ENCODE measurements at regions not wholly inside any gene's neighbourhood (a gene's known extent, or its start where the extent isn't known, plus 50 kb on each side); places are given as distances from the start of the nearest gene placed in this dataset.

- 57% methylated on average over 3 of the region's 3 CpGs for WGBS (ENCODE audit: insufficient coverage, low coverage, missing lambda C conversion rate)
- BruUV-seq (replicated peaks) = no TSS peak
- peaks cover 9 to 19% of the 10 kb centered on the region in 2 experiments for H3K4me1 ChIP-seq (replicated peaks in 1 of 2; ENCODE audit: control insufficient read depth in 2 of 2, insufficient read depth in 2 of 2, low read length in 2 of 2)
Observed at GRCh38 chr4:182971702-182972101, 54.5 kb upstream of the DCTD start.

More at GRCh38 chr4:182971702-182972101, 54.5 kb upstream of the DCTD start:
- peaks cover 3% of the 10 kb centered on the region; the same call in 1 of the 2 replicates for H3K9me3 ChIP-seq (replicated peaks; ENCODE audit: control insufficient read depth, insufficient read depth, low read depth, low read length)
- no peak overlapping the region for H3K27ac ChIP-seq (ENCODE audit: extremely low read depth, low read depth, low read length)
- H3K36me3 ChIP-seq (ENCODE audit: control insufficient read depth, insufficient read depth, low read length) = no peaks in the 10 kb centered on the region; the same call in 2 of the 3 replicates
- no peak for FAIRE-seq
- no peak overlapping the region for H3K9ac ChIP-seq (ENCODE audit: insufficient read depth in 1 of 2, low read depth in 2 of 2, low read length in 2 of 2)
- H3K4me2 ChIP-seq (ENCODE audit: insufficient read depth, low read length) = 0 out of 2 replicates have a peak overlapping the region, but pooled peaks have one; percentile 6
- CTCF ChIA-PET (ENCODE audit: low intra/inter-chr PET ratio) = no interaction called here
- H2AFZ ChIP-seq (ENCODE audit: low read depth, low read length) = peak overlapping the region; percentile 49; the same call in 1 of the 2 replicates
- no peak for TF ChIP-seq ZNF561 (CRISPR knock-in tag; conservative IDR thresholded peaks at IDR 0.05)
- peak; percentile 28; the same call in 1 of the 2 replicates for TF ChIP-seq PBX2 (CRISPR knock-in tag; IDR thresholded peaks at IDR 0.05; ENCODE audit: low read depth)
- TF ChIP-seq PBX2 (tag; conservative IDR thresholded peaks at IDR 0.05; ENCODE audit: low read depth) = peak; percentile 69
- TF ChIP-seq MEIS2 (IDR thresholded peaks at IDR 0.05; ENCODE audit: partially characterized antibody) = peak; percentile 94
- no peak for TF ChIP-seq TFE3 (CRISPR knock-in tag; IDR thresholded peaks at IDR 0.05)
- TF ChIP-seq ZNF197 (CRISPR knock-in tag; IDR thresholded peaks at IDR 0.05; ENCODE audit: low read depth) = no peak
- TF ChIP-seq MTA2 (IDR thresholded peaks at IDR 0.05; ENCODE audit: low read depth) = no peak
- TF ChIP-seq PKNOX1 (IDR thresholded peaks at IDR 0.05) = peak; percentile 91
- TF ChIP-seq TBL1XR1 (IDR thresholded peaks at IDR 0.05; ENCODE audit: low read length in 2 of 2) = no peak
- no peak for TF ChIP-seq GTF3C2 (IDR thresholded peaks at IDR 0.05; ENCODE audit: borderline replicate concordance, extremely low read depth, insufficient read length)
- peak; percentile 74 for TF ChIP-seq SMAD4 (CRISPR knock-in tag; conservative IDR thresholded peaks at IDR 0.05)
- no peak for TF ChIP-seq PML (IDR thresholded peaks at IDR 0.05; ENCODE audit: low read length)
- no peaks in the 10 kb centered on the region for H3K79me2 ChIP-seq (ENCODE audit: control insufficient read depth, insufficient read depth, low read length)
- POLR2A ChIA-PET = no interaction called here
- intact Hi-C loops (cut with micrococcal nuclease) (loop anchor here (2.0 kb wide), 1 partner anchor 33 kb away; no protein-coding TSS in a partner anchor), in situ Hi-C loops (cut with MboI) (no loop called here)
- H3K4me3 ChIP-seq = no peak overlapping the region
- H4K20me1 ChIP-seq (replicated peaks; ENCODE audit: control insufficient read depth, insufficient read depth, low read length) = no peaks in the 10 kb centered on the region
- no peaks in the 10 kb centered on the region for H3K27me3 ChIP-seq (ENCODE audit: control insufficient read depth in 2 of 2, insufficient read depth in 2 of 2, low read length in 2 of 2)
- peak in 2 of 4 experiments; percentile 15 to 23 for DNase-seq (ENCODE audit: extremely low read depth in 1 of 4, low spot score in 3 of 4)
- no peaks in the 10 kb centered on the region for H3K9me1 ChIP-seq (ENCODE audit: control insufficient read depth, insufficient read depth, low read length)
- no peak for ATAC-seq

Measured in K562 (cell line).